ENCODE measurements at regions not wholly inside any gene's neighbourhood (a gene's known extent, or its start where the extent isn't known, plus 50 kb on each side); places are given as distances from the start of the nearest gene placed in this dataset.

- H3K4me2 ChIP-seq: no peak overlapping the region
- no peak overlapping the region for H3K9ac ChIP-seq
- no peak overlapping the region for H2AFZ ChIP-seq (replicated peaks)
- Mint-ChIP-seq H3K4me3 (no peak overlapping the region), H3K27ac (no peak overlapping the region), H3K4me1 (peaks cover 2% of the 10 kb centered on the region), H3K36me3 (no peaks in the 10 kb centered on the region), H3K27me3 (ENCODE audit: insufficient read depth, low read depth) (peaks cover 4% of the 10 kb centered on the region), H3K9me3 (no peaks in the 10 kb centered on the region)
- no peak overlapping the region for H3K27ac ChIP-seq
- H3K4me1 ChIP-seq: peaks cover 7% of the 10 kb centered on the region
- no peak overlapping the region for H3K4me3 ChIP-seq
- no peaks in the 10 kb centered on the region for H3K9me3 ChIP-seq (ENCODE audit: low read depth)
- no peak for DNase-seq (ENCODE audit: low spot score)
- no peaks in the 10 kb centered on the region for H3F3A ChIP-seq (ENCODE audit: low read depth)
- H3K27me3 ChIP-seq: no peaks in the 10 kb centered on the region
- TF ChIP-seq EZH2phosphoT487 (IDR thresholded peaks at IDR 0.05) (no peak), EZH2 (IDR thresholded peaks at IDR 0.05) (no peak), CTCF (IDR thresholded peaks at IDR 0.05) (no peak)
- no peaks in the 10 kb centered on the region for H3K79me2 ChIP-seq (ENCODE audit: low read depth)
- no peaks in the 10 kb centered on the region for H3K36me3 ChIP-seq
- H4K20me1 ChIP-seq (ENCODE audit: low read depth): no peaks in the 10 kb centered on the region
Observed at GRCh38 chr1:199953651-199954050, 73.9 kb upstream of the NR5A2 start.

- Histone ChIP-seq H3K79me2 (ENCODE audit: low read depth) (no peaks in the 10 kb centered on the region), H3K36me3 (no peaks in the 10 kb centered on the region), H3K4me3 (no peak overlapping the region), H3F3A (ENCODE audit: low read depth) (no peaks in the 10 kb centered on the region), H3K9me3 (ENCODE audit: low read depth) (no peaks in the 10 kb centered on the region), H3K27me3 (no peaks in the 10 kb centered on the region), H2AFZ (replicated peaks) (peak overlapping the region; percentile 87), H3K4me2 (no peak overlapping the region), H3K4me1 (peaks cover 7% of the 10 kb centered on the region), H3K9ac (no peak overlapping the region), H3K27ac (no peak overlapping the region), H4K20me1 (ENCODE audit: low read depth) (no peaks in the 10 kb centered on the region)
- Mint-ChIP-seq H3K4me3 (no peak overlapping the region), H3K36me3 (no peaks in the 10 kb centered on the region), H3K4me1 (peaks cover 2% of the 10 kb centered on the region), H3K9me3 (no peaks in the 10 kb centered on the region), H3K27ac (no peak overlapping the region), H3K27me3 (ENCODE audit: insufficient read depth, low read depth) (peaks cover 4% of the 10 kb centered on the region)
- TF ChIP-seq CTCF (IDR thresholded peaks at IDR 0.05) (peak; percentile 72), EZH2phosphoT487 (IDR thresholded peaks at IDR 0.05) (no peak), EZH2 (IDR thresholded peaks at IDR 0.05) (no peak)
- DNase-seq (ENCODE audit: low spot score): peak; percentile 70
Observed at GRCh38 chr1:199954699-199955098, 72.8 kb upstream of the NR5A2 start.

GRCh38 chr1:199955235-199955634, 72.3 kb upstream of the NR5A2 start:
- Histone ChIP-seq H3K4me1 (peaks cover 7% of the 10 kb centered on the region), H3K79me2 (ENCODE audit: low read depth) (no peaks in the 10 kb centered on the region), H3K36me3 (no peaks in the 10 kb centered on the region), H3K9me3 (ENCODE audit: low read depth) (no peaks in the 10 kb centered on the region), H3K4me3 (no peak overlapping the region), H3K27me3 (no peaks in the 10 kb centered on the region), H3F3A (ENCODE audit: low read depth) (no peaks in the 10 kb centered on the region), H3K4me2 (no peak overlapping the region), H4K20me1 (ENCODE audit: low read depth) (no peaks in the 10 kb centered on the region), H2AFZ (replicated peaks) (no peak overlapping the region), H3K9ac (no peak overlapping the region), H3K27ac (no peak overlapping the region)
- H3K27me3 Mint-ChIP-seq (ENCODE audit: insufficient read depth, low read depth): peaks cover 4% of the 10 kb centered on the region
- H3K36me3 Mint-ChIP-seq: no peaks in the 10 kb centered on the region
- DNase-seq (ENCODE audit: low spot score): no peak
- no peak overlapping the region for H3K4me3 Mint-ChIP-seq
- H3K27ac Mint-ChIP-seq: no peak overlapping the region
- no peak for TF ChIP-seq EZH2phosphoT487 (IDR thresholded peaks at IDR 0.05)
- TF ChIP-seq CTCF (IDR thresholded peaks at IDR 0.05): no peak
- TF ChIP-seq EZH2 (IDR thresholded peaks at IDR 0.05): no peak
- H3K9me3 Mint-ChIP-seq: no peaks in the 10 kb centered on the region
- peaks cover 2% of the 10 kb centered on the region for H3K4me1 Mint-ChIP-seq

Data from neural progenitor cell (in vitro differentiated cells).